Spleen (tissue), 7 donors: ENCODE measurements at regions not wholly inside any gene's neighbourhood (a gene's known extent, or its start where the extent isn't known, plus 50 kb on each side); places are given as distances from the start of the nearest gene placed in this dataset.

Source experiments
- CTCF ChIP-seq, 11 experiments: fragments of 200-600 bp in 7 of 11; fragments of 450-650 bp in 4 of 11; sonication (generic) in 4 of 11; IDR thresholded peaks in 8 of 11; conservative IDR thresholded peaks in 3 of 11; 1 replicate in 7 of 11; 2 replicates in 4 of 11; pipeline versions ENCODE4 v1.4.0 to v1.8.0; 2016 to 2021; ENCODE audit warnings: antibody characterized with exemption in 11 of 11, inconsistent platforms in 4 of 11, mild to moderate bottlenecking in 1 of 11
- POLR2A ChIP-seq, 3 donors: fragments of 450-650 bp; IDR thresholded peaks; one replicate each; pipeline ENCODE4 v1.5.1; 2017; ENCODE audit warnings: antibody characterized with exemption in 3 of 3, mild to moderate bottlenecking in 1 of 3
- POLR2AphosphoS5 ChIP-seq, 3 donors: sonication (generic); formaldehyde crosslinking; IDR thresholded peaks; one replicate each; pipeline ENCODE4 v1.5.1; 2017; ENCODE audit warnings: antibody characterized with exemption in 3 of 3
- donor health status: DM: no; HTN: no; CAD: no; lungs with moderate emphysema.
- donor health status: DM: no; HTN: no; CAD: no.
- donor health status: DM: no; HTN: no; CAD: no.

- TF ChIP-seq CTCF (IDR thresholded peaks at IDR 0.05 in 8 of 11, conservative IDR thresholded peaks at IDR 0.05 in 3 of 11) (no peak), POLR2A (IDR thresholded peaks at IDR 0.05) (no peak), POLR2AphosphoS5 (IDR thresholded peaks at IDR 0.05) (no peak)
Observed at GRCh38 chr18:26617151-26617554, 68.8 kb upstream of the KCTD1 start.
